HEK293 (cell line): ENCODE measurements at regions not wholly inside any gene's neighbourhood (a gene's known extent, or its start where the extent isn't known, plus 50 kb on each side); places are given as distances from the start of the nearest gene placed in this dataset.

ENCODE experiments used
- CTCF ChIA-PET: fragments of 350-600 bp; formaldehyde crosslinking; extraction: SDS; loops from one replicate; lab custom pipeline; 2021; ENCODE audit warnings: antibody characterized with exemption; lab: Yijun Ruan, JAX
- POLR2A ChIA-PET: fragments of 300-600 bp; formaldehyde crosslinking; extraction: SDS; loops from one replicate; lab custom pipeline; 2020; ENCODE audit warnings: antibody characterized with exemption, inconsistent platforms; lab: Yijun Ruan, JAX
- H3K27ac ChIP-seq: fragments of 200-500 bp; sonication (Bioruptor generic); 2 replicates; pipeline ENCODE4 v1.5.1; 2014; ENCODE audit warnings: low read depth, low read length, control low read depth, inconsistent platforms; ENCODE audit errors: extremely low read depth
- H3K36me3 ChIP-seq, 2 experiments: fragments of 200-500 bp in 1 of 2; sonication (Bioruptor generic) in 1 of 2; 1 replicate in 1 of 2; 2 replicates in 1 of 2; pipeline ENCODE4 v1.5.1; 2014 to 2017; ENCODE audit warnings: inconsistent platforms in 2 of 2, low read length in 2 of 2; ENCODE audit not compliant: control insufficient read depth in 2 of 2, insufficient read depth in 1 of 2
- H3K4me1 ChIP-seq: fragments of 200-500 bp; sonication (Bioruptor generic); 2 replicates; pipeline ENCODE4 v1.5.1; 2014; ENCODE audit warnings: mild to moderate bottlenecking, low read length, inconsistent platforms; ENCODE audit not compliant: control insufficient read depth, insufficient read depth
- H3K4me3 ChIP-seq: 2 replicates; pipeline ENCODE4 v1.5.1; 2011; ENCODE audit warnings: low read depth, mild to moderate bottlenecking, control low read depth, low read length, moderate library complexity
- H3K9me3 ChIP-seq: fragments of 200-500 bp; sonication (Bioruptor generic); 2 replicates; pipeline ENCODE4 v1.5.1; 2014; ENCODE audit warnings: low read depth, low read length, inconsistent platforms; ENCODE audit not compliant: control insufficient read depth, insufficient read depth
- BCL11A ChIP-seq: fragments of 450-650 bp; formaldehyde crosslinking; IDR thresholded peaks from 2 replicates; pipeline ENCODE4 v1.5.1; 2016; ENCODE audit warnings: low read depth, missing biosample characterization, missing genetic modification characterization
- KLF7 ChIP-seq: fragments of 450-650 bp; formaldehyde crosslinking; IDR thresholded peaks from 2 replicates; pipeline ENCODE4 v1.5.1; 2016; ENCODE audit warnings: missing biosample characterization, missing genetic modification characterization, borderline replicate concordance
- KLF9 ChIP-seq: fragments of 450-650 bp; formaldehyde crosslinking; IDR thresholded peaks from 2 replicates; pipeline ENCODE4 v1.5.1; 2016; ENCODE audit warnings: missing biosample characterization, missing genetic modification characterization, low read depth
- MEIS1 ChIP-seq: sonication (generic); formaldehyde crosslinking; IDR thresholded peaks from 2 replicates; pipeline ENCODE4 v1.8.1; 2022; ENCODE audit warnings: missing genetic modification reagents, mild to moderate bottlenecking, borderline replicate concordance
- MYNN ChIP-seq: fragments of 450-650 bp; formaldehyde crosslinking; IDR thresholded peaks from 2 replicates; pipeline ENCODE4 v1.5.1; 2016; ENCODE audit warnings: missing biosample characterization, missing genetic modification characterization, borderline replicate concordance
- MZF1 ChIP-seq: fragments of 450-650 bp; formaldehyde crosslinking; IDR thresholded peaks from 2 replicates; pipeline ENCODE4 v1.5.1; 2017; ENCODE audit warnings: missing biosample characterization, missing genetic modification characterization, borderline replicate concordance
- PRDM4 ChIP-seq: fragments of 450-650 bp; formaldehyde crosslinking; IDR thresholded peaks from 2 replicates; pipeline ENCODE4 v1.5.1; 2017; ENCODE audit warnings: missing biosample characterization, missing genetic modification characterization
- SCRT1 ChIP-seq: fragments of 450-650 bp; formaldehyde crosslinking; IDR thresholded peaks from 2 replicates; pipeline ENCODE4 v1.5.1; 2016; ENCODE audit warnings: missing biosample characterization, missing genetic modification characterization, borderline replicate concordance
- TRIM28 ChIP-seq: IDR thresholded peaks from 2 replicates; pipeline ENCODE4 v1.6.1; 2011; ENCODE audit warnings: low read length, control low read depth, borderline replicate concordance
- ZNF121 ChIP-seq: fragments of 450-650 bp; formaldehyde crosslinking; IDR thresholded peaks from 2 replicates; pipeline ENCODE4 v1.5.1; 2016; ENCODE audit warnings: missing biosample characterization, missing genetic modification characterization
- ZNF223 ChIP-seq: fragments of 450-650 bp; formaldehyde crosslinking; IDR thresholded peaks from 2 replicates; pipeline ENCODE4 v1.5.1; 2016; ENCODE audit warnings: missing biosample characterization, missing genetic modification characterization
- ZNF292 ChIP-seq: fragments of 450-650 bp; formaldehyde crosslinking; IDR thresholded peaks from 2 replicates; pipeline ENCODE4 v1.5.1; 2016; ENCODE audit warnings: low read depth, missing biosample characterization, missing genetic modification characterization, borderline replicate concordance
- ZNF302 ChIP-seq: fragments of 450-650 bp; formaldehyde crosslinking; IDR thresholded peaks from 2 replicates; pipeline ENCODE4 v1.5.1; 2016; ENCODE audit warnings: missing biosample characterization, missing genetic modification characterization, low read depth
- ZNF341 ChIP-seq: fragments of 450-650 bp; formaldehyde crosslinking; IDR thresholded peaks from 2 replicates; pipeline ENCODE4; 2016; ENCODE audit warnings: low read depth, missing biosample characterization, missing genetic modification characterization
- ZNF362 ChIP-seq: fragments of 450-650 bp; formaldehyde crosslinking; IDR thresholded peaks from 2 replicates; pipeline ENCODE4 v1.5.1; 2016; ENCODE audit warnings: missing biosample characterization, missing genetic modification characterization
- ZNF404 ChIP-seq: fragments of 450-650 bp; formaldehyde crosslinking; IDR thresholded peaks from 2 replicates; pipeline ENCODE4 v1.5.1; 2017; ENCODE audit warnings: missing biosample characterization, missing genetic modification characterization
- ZNF626 ChIP-seq: fragments of 450-650 bp; sonication (Bioruptor Pico); formaldehyde crosslinking; IDR thresholded peaks from 2 replicates; pipeline ENCODE4 v1.5.1; 2018; ENCODE audit warnings: missing biosample characterization, missing genetic modification characterization, inconsistent platforms
- ZNF660 ChIP-seq: fragments of 450-650 bp; IDR thresholded peaks from 2 replicates; pipeline ENCODE4 v1.5.1; 2018; ENCODE audit warnings: missing biosample characterization, mild to moderate bottlenecking, missing genetic modification characterization
- ZNF747 ChIP-seq: fragments of 450-650 bp; formaldehyde crosslinking; IDR thresholded peaks from 2 replicates; pipeline ENCODE4 v1.5.1; 2016; ENCODE audit warnings: missing biosample characterization, missing genetic modification characterization
- ZSCAN16 ChIP-seq: fragments of 450-650 bp; formaldehyde crosslinking; IDR thresholded peaks from 2 replicates; pipeline ENCODE4 v1.5.1; 2016; ENCODE audit warnings: missing biosample characterization, missing genetic modification characterization
- TF ChIP-seq, protein P1 (sequence below): fragments of 450-650 bp; formaldehyde crosslinking; IDR thresholded peaks from 2 replicates; pipeline ENCODE4 v1.5.1; 2017; ENCODE audit warnings: missing biosample characterization, missing genetic modification characterization
- TF ChIP-seq, protein P2 (sequence below): fragments of 450-650 bp; formaldehyde crosslinking; IDR thresholded peaks from 2 replicates; pipeline ENCODE4 v1.5.1; 2016; ENCODE audit warnings: missing biosample characterization, missing genetic modification characterization
- TF ChIP-seq, protein P3 (sequence below): fragments of 450-650 bp; formaldehyde crosslinking; IDR thresholded peaks from 2 replicates; pipeline ENCODE4 v1.5.1; 2017; ENCODE audit warnings: missing biosample characterization, missing genetic modification characterization
- TF ChIP-seq, protein P4 (sequence below): fragments of 450-650 bp; formaldehyde crosslinking; IDR thresholded peaks from 2 replicates; pipeline ENCODE4 v1.5.1; 2016; ENCODE audit warnings: missing biosample characterization, missing genetic modification characterization
- TF ChIP-seq, protein P5 (sequence below): fragments of 450-650 bp; formaldehyde crosslinking; IDR thresholded peaks from 2 replicates; pipeline ENCODE4 v1.5.1; 2016; ENCODE audit warnings: missing biosample characterization, missing genetic modification characterization

GRCh38 chr18:50507120-50507590 is 52.7 kb upstream of the MAPK4 start:
- ChIA-PET POLR2A (no interaction called here), CTCF (interaction anchor here (0.7 to 2.0 kb wide), 5 partner anchors 11 to 430 kb away, joined by 3 to 10 read pairs (median 3); no protein-coding TSS in a partner anchor)
- no peak overlapping the region for H3K4me3 ChIP-seq
- TF ChIP-seq ZNF626: no peak
- TF ChIP-seq PRDM4 (tag by site-specific recombination): peak; percentile 71
- TF ChIP-seq ZNF121 (tag by site-specific recombination): no peak
- no peak for TF ChIP-seq MZF1 (tag by site-specific recombination)
- no peak for TF ChIP-seq ZSCAN16
- no peak for TF ChIP-seq ZNF341 (tag by site-specific recombination)
- TF ChIP-seq KLF7: no peak
- no peak for TF ChIP-seq ZNF302 (tag by site-specific recombination)
- TF ChIP-seq ZNF747 (tag by site-specific recombination): no peak
- no peak for TF ChIP-seq KLF9 (tag by site-specific recombination)
- TF ChIP-seq, protein P1, sequence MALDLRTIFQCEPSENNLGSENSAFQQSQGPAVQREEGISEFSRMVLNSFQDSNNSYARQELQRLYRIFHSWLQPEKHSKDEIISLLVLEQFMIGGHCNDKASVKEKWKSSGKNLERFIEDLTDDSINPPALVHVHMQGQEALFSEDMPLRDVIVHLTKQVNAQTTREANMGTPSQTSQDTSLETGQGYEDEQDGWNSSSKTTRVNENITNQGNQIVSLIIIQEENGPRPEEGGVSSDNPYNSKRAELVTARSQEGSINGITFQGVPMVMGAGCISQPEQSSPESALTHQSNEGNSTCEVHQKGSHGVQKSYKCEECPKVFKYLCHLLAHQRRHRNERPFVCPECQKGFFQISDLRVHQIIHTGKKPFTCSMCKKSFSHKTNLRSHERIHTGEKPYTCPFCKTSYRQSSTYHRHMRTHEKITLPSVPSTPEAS: no peak
- no peak for TF ChIP-seq ZNF292 (tag by site-specific recombination)
- no peak for TF ChIP-seq MEIS1 (CRISPR knock-in tag)
- no peak for TF ChIP-seq TRIM28
- TF ChIP-seq, protein P2, sequence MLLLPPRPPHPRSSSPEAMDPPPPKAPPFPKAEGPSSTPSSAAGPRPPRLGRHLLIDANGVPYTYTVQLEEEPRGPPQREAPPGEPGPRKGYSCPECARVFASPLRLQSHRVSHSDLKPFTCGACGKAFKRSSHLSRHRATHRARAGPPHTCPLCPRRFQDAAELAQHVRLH (tag by site-specific recombination): no peak
- TF ChIP-seq, protein P3, sequence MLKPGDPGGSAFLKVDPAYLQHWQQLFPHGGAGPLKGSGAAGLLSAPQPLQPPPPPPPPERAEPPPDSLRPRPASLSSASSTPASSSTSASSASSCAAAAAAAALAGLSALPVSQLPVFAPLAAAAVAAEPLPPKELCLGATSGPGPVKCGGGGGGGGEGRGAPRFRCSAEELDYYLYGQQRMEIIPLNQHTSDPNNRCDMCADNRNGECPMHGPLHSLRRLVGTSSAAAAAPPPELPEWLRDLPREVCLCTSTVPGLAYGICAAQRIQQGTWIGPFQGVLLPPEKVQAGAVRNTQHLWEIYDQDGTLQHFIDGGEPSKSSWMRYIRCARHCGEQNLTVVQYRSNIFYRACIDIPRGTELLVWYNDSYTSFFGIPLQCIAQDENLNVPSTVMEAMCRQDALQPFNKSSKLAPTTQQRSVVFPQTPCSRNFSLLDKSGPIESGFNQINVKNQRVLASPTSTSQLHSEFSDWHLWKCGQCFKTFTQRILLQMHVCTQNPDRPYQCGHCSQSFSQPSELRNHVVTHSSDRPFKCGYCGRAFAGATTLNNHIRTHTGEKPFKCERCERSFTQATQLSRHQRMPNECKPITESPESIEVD (tag by site-specific recombination): no peak
- TF ChIP-seq ZNF223 (tag by site-specific recombination): no peak
- no peak for TF ChIP-seq ZNF362 (tag by site-specific recombination)
- no peak for TF ChIP-seq ZNF404 (tag by site-specific recombination)
- no peak for TF ChIP-seq SCRT1
- 0 out of 2 replicates have a peak, but pooled peaks have one; percentile 17 for TF ChIP-seq ZNF660 (tag by site-specific recombination)
- TF ChIP-seq MYNN (tag by site-specific recombination): no peak
- no peak for TF ChIP-seq BCL11A (tag by site-specific recombination)
- TF ChIP-seq, protein P4, sequence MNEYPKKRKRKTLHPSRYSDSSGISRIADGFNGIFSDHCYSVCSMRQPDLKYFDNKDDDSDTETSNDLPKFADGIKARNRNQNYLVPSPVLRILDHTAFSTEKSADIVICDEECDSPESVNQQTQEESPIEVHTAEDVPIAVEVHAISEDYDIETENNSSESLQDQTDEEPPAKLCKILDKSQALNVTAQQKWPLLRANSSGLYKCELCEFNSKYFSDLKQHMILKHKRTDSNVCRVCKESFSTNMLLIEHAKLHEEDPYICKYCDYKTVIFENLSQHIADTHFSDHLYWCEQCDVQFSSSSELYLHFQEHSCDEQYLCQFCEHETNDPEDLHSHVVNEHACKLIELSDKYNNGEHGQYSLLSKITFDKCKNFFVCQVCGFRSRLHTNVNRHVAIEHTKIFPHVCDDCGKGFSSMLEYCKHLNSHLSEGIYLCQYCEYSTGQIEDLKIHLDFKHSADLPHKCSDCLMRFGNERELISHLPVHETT (tag by site-specific recombination): no peak
- TF ChIP-seq, protein P5, sequence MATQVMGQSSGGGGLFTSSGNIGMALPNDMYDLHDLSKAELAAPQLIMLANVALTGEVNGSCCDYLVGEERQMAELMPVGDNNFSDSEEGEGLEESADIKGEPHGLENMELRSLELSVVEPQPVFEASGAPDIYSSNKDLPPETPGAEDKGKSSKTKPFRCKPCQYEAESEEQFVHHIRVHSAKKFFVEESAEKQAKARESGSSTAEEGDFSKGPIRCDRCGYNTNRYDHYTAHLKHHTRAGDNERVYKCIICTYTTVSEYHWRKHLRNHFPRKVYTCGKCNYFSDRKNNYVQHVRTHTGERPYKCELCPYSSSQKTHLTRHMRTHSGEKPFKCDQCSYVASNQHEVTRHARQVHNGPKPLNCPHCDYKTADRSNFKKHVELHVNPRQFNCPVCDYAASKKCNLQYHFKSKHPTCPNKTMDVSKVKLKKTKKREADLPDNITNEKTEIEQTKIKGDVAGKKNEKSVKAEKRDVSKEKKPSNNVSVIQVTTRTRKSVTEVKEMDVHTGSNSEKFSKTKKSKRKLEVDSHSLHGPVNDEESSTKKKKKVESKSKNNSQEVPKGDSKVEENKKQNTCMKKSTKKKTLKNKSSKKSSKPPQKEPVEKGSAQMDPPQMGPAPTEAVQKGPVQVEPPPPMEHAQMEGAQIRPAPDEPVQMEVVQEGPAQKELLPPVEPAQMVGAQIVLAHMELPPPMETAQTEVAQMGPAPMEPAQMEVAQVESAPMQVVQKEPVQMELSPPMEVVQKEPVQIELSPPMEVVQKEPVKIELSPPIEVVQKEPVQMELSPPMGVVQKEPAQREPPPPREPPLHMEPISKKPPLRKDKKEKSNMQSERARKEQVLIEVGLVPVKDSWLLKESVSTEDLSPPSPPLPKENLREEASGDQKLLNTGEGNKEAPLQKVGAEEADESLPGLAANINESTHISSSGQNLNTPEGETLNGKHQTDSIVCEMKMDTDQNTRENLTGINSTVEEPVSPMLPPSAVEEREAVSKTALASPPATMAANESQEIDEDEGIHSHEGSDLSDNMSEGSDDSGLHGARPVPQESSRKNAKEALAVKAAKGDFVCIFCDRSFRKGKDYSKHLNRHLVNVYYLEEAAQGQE (tag by site-specific recombination): peak; percentile 63; the same call in 1 of the 2 replicates

More at GRCh38 chr18:50507120-50507590, 52.7 kb upstream of the MAPK4 start:
- Histone ChIP-seq H3K27ac (no peak overlapping the region), H3K9me3 (no peaks in the 10 kb centered on the region), H3K36me3 (no peaks in the 10 kb centered on the region), H3K4me1 (no peaks in the 10 kb centered on the region)
